Neural progenitor cell (in vitro differentiated cells): ENCODE measurements at regions not wholly inside any gene's neighbourhood (a gene's known extent, or its start where the extent isn't known, plus 50 kb on each side); places are given as distances from the start of the nearest gene placed in this dataset.

ENCODE experiments used
- DNase-seq: peaks from one replicate; pipeline ENCODE4 v3.0.0-alpha.2; 2016; ENCODE audit warnings: low spot score
- H2AFZ ChIP-seq: fragments of 200-600 bp; sonication (generic); replicated peaks from 2 replicates; pipeline ENCODE4 v1.6.1; 2016; ENCODE audit warnings: antibody characterized with exemption
- H3F3A ChIP-seq: fragments of 200-600 bp; sonication (generic); 2 replicates; pipeline ENCODE4 v1.6.1; 2016; ENCODE audit warnings: antibody characterized with exemption, low read depth
- H3K27ac ChIP-seq: fragments of 200-600 bp; sonication (generic); 2 replicates; pipeline ENCODE4 v1.5.1; 2016; ENCODE audit warnings: mild to moderate bottlenecking
- H3K27me3 ChIP-seq: fragments of 200-600 bp; sonication (generic); 2 replicates; pipeline ENCODE4 v1.6.1; 2016; ENCODE audit warnings: mild to moderate bottlenecking, moderate library complexity
- H3K36me3 ChIP-seq: fragments of 200-600 bp; sonication (generic); 2 replicates; pipeline ENCODE4 v1.5.1; 2016
- H3K4me1 ChIP-seq: fragments of 200-600 bp; sonication (generic); 2 replicates; pipeline ENCODE4 v1.6.1; 2016; ENCODE audit warnings: mixed run types
- H3K4me2 ChIP-seq: fragments of 200-600 bp; sonication (generic); 2 replicates; pipeline ENCODE4 v1.6.1; 2016
- H3K4me3 ChIP-seq: fragments of 200-600 bp; sonication (generic); 2 replicates; pipeline ENCODE4 v1.5.1; 2016
- H3K79me2 ChIP-seq: fragments of 200-600 bp; sonication (generic); 2 replicates; pipeline ENCODE4 v1.6.1; 2016; ENCODE audit warnings: low read depth
- H3K9ac ChIP-seq: fragments of 200-600 bp; sonication (generic); 2 replicates; pipeline ENCODE4 v1.6.1; 2016
- H3K9me3 ChIP-seq: fragments of 200-600 bp; sonication (generic); 2 replicates; pipeline ENCODE4 v1.5.1; 2016; ENCODE audit warnings: low read depth
- H4K20me1 ChIP-seq: fragments of 200-600 bp; sonication (generic); 2 replicates; pipeline ENCODE4 v1.6.1; 2016; ENCODE audit warnings: low read depth
- H3K27ac Mint-ChIP-seq: 3 replicates; pipeline ENCODE4 v1.8.0; 2021; ENCODE audit warnings: mixed read lengths
- H3K27me3 Mint-ChIP-seq: 2 replicates; pipeline ENCODE4 v1.8.0; 2022; ENCODE audit warnings: low read depth, mild to moderate bottlenecking, inconsistent platforms, moderate library complexity, mixed read lengths; ENCODE audit not compliant: insufficient read depth
- H3K36me3 Mint-ChIP-seq: 3 replicates; pipeline ENCODE4 v1.8.0; 2021; ENCODE audit warnings: mixed read lengths
- H3K4me1 Mint-ChIP-seq: 3 replicates; pipeline ENCODE4 v1.8.0; 2021; ENCODE audit warnings: mixed read lengths
- H3K4me3 Mint-ChIP-seq: 3 replicates; pipeline ENCODE4 v1.8.0; 2021; ENCODE audit warnings: mild to moderate bottlenecking, moderate library complexity, mixed read lengths
- H3K9me3 Mint-ChIP-seq: 3 replicates; pipeline ENCODE4 v1.8.0; 2020; ENCODE audit warnings: mixed read lengths
- CTCF ChIP-seq: fragments of 200-600 bp; sonication (generic); IDR thresholded peaks from 2 replicates; pipeline ENCODE4 v1.5.1; 2017; ENCODE audit warnings: antibody characterized with exemption, mild to moderate bottlenecking
- EZH2 ChIP-seq: fragments of 200-600 bp; sonication (generic); IDR thresholded peaks from 2 replicates; pipeline ENCODE4 v1.6.1; 2017; ENCODE audit warnings: antibody characterized with exemption, mild to moderate bottlenecking, moderate library complexity
- EZH2phosphoT487 ChIP-seq: fragments of 200-600 bp; sonication (generic); IDR thresholded peaks from 2 replicates; pipeline ENCODE4 v1.6.1; 2017; ENCODE audit warnings: antibody characterized with exemption

GRCh38 chr7:85997515-85997914 lies 646.2 kb upstream of the GRM3 start:
- H3F3A ChIP-seq, result no peaks in the 10 kb centered on the region
- Mint-ChIP-seq H3K9me3 (peaks cover 12% of the 10 kb centered on the region), H3K4me3 (no peak overlapping the region)

GRCh38 chr7:85995101-85995500 lies 648.6 kb upstream of the GRM3 start:
- H3K27ac Mint-ChIP-seq, result no peak overlapping the region

More at GRCh38 chr7:85997515-85997914, 646.2 kb upstream of the GRM3 start:
- H3K27me3 Mint-ChIP-seq, result no peaks in the 10 kb centered on the region
- no peaks in the 10 kb centered on the region for H3K36me3 Mint-ChIP-seq
- Histone ChIP-seq H3K4me1 (no peaks in the 10 kb centered on the region), H3K79me2 (no peaks in the 10 kb centered on the region), H3K4me2 (no peak overlapping the region), H3K4me3 (no peak overlapping the region), H2AFZ (no peak overlapping the region), H3K27me3 (no peaks in the 10 kb centered on the region), H3K9ac (no peak overlapping the region), H3K27ac (no peak overlapping the region), H3K9me3 (no peaks in the 10 kb centered on the region), H4K20me1 (no peaks in the 10 kb centered on the region), H3K36me3 (no peaks in the 10 kb centered on the region)
- DNase-seq, result no peak
- H3K27ac Mint-ChIP-seq, result no peak overlapping the region
- no peaks in the 10 kb centered on the region for H3K4me1 Mint-ChIP-seq
- TF ChIP-seq EZH2, result no peak
- no peak for TF ChIP-seq CTCF
- TF ChIP-seq EZH2phosphoT487, result no peak

GRCh38 chr7:85980740-85981139 lies 663.0 kb upstream of the GRM3 start:
- Histone ChIP-seq H3K79me2 (no peaks in the 10 kb centered on the region), H3K27ac (no peak overlapping the region), H3K4me1 (no peaks in the 10 kb centered on the region), H3K4me2 (no peak overlapping the region), H4K20me1 (no peaks in the 10 kb centered on the region), H3K9me3 (no peaks in the 10 kb centered on the region), H3K27me3 (no peaks in the 10 kb centered on the region), H3K4me3 (no peak overlapping the region), H3K36me3 (no peaks in the 10 kb centered on the region), H2AFZ (no peak overlapping the region), H3F3A (no peaks in the 10 kb centered on the region), H3K9ac (no peak overlapping the region)
- H3K27ac Mint-ChIP-seq, result no peak overlapping the region
- H3K36me3 Mint-ChIP-seq, result no peaks in the 10 kb centered on the region
- no peak overlapping the region for H3K4me3 Mint-ChIP-seq
- TF ChIP-seq CTCF (no peak), EZH2phosphoT487 (no peak), EZH2 (no peak)
- no peaks in the 10 kb centered on the region for H3K9me3 Mint-ChIP-seq
- no peaks in the 10 kb centered on the region for H3K27me3 Mint-ChIP-seq
- no peak for DNase-seq
- H3K4me1 Mint-ChIP-seq, result no peaks in the 10 kb centered on the region

More at GRCh38 chr7:85995101-85995500, 648.6 kb upstream of the GRM3 start:
- Histone ChIP-seq H3K36me3 (no peaks in the 10 kb centered on the region), H3K4me1 (no peaks in the 10 kb centered on the region), H3K27ac (no peak overlapping the region), H3K9ac (no peak overlapping the region), H4K20me1 (no peaks in the 10 kb centered on the region), H3K27me3 (no peaks in the 10 kb centered on the region), H3F3A (no peaks in the 10 kb centered on the region), H2AFZ (no peak overlapping the region), H3K79me2 (no peaks in the 10 kb centered on the region), H3K4me3 (no peak overlapping the region), H3K9me3 (no peaks in the 10 kb centered on the region), H3K4me2 (no peak overlapping the region)
- DNase-seq, result no peak
- H3K27me3 Mint-ChIP-seq, result no peaks in the 10 kb centered on the region
- no peak overlapping the region for H3K4me3 Mint-ChIP-seq
- H3K4me1 Mint-ChIP-seq, result no peaks in the 10 kb centered on the region
- H3K36me3 Mint-ChIP-seq, result no peaks in the 10 kb centered on the region
- peaks cover 2% of the 10 kb centered on the region for H3K9me3 Mint-ChIP-seq
- no peak for TF ChIP-seq CTCF
- no peak for TF ChIP-seq EZH2phosphoT487
- TF ChIP-seq EZH2, result no peak

DNA sequence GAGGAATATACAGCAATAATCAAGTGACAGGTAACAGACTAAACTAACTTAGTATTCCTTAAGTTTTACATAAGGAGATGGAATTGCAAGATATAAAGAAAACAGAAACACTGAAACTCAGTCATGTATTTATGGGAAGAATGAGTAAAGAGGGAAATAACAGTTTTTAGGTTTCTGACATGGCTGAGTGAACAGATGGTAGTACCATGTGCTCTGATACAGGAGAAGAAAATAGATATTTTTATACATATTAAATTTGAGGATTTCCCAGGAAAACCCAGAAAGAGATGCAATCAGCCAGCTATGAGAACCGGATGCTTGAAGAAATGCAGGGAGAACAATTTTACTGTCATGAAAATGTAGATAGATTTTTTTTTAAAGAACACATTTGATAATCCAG lies 669.5 kb upstream of the GRM3 start:
- DNase-seq, result no peak
- Mint-ChIP-seq H3K27me3 (no peaks in the 10 kb centered on the region), H3K4me1 (no peaks in the 10 kb centered on the region), H3K9me3 (no peaks in the 10 kb centered on the region), H3K27ac (no peak overlapping the region), H3K4me3 (no peak overlapping the region), H3K36me3 (no peaks in the 10 kb centered on the region)
- Histone ChIP-seq H2AFZ (no peak overlapping the region), H3K27me3 (no peaks in the 10 kb centered on the region), H3K9ac (no peak overlapping the region), H3K79me2 (no peaks in the 10 kb centered on the region), H3F3A (no peaks in the 10 kb centered on the region), H3K4me2 (no peak overlapping the region), H4K20me1 (no peaks in the 10 kb centered on the region), H3K9me3 (no peaks in the 10 kb centered on the region), H3K4me3 (no peak overlapping the region), H3K27ac (no peak overlapping the region), H3K4me1 (no peaks in the 10 kb centered on the region), H3K36me3 (no peaks in the 10 kb centered on the region)
- TF ChIP-seq EZH2phosphoT487 (no peak), EZH2 (no peak), CTCF (no peak)
